ENCODE measurements at regions not wholly inside any gene's neighbourhood (a gene's known extent, or its start where the extent isn't known, plus 50 kb on each side); places are given as distances from the start of the nearest gene placed in this dataset.

GRCh38 chr2:2797797-2798196 is 466.7 kb upstream of the MYT1L start:
- Histone ChIP-seq H2AFZ (replicated peaks; ENCODE audit: low read length, poor library complexity) (no peak overlapping the region), H2AK9ac (replicated peaks; ENCODE audit: low read depth, low read length, poor library complexity) (no peak overlapping the region), H4K20me1 (ENCODE audit: insufficient read depth, low read length) (no peaks in the 10 kb centered on the region), H3K36me3 (ENCODE audit: control insufficient read depth, insufficient read depth, low read length) (no peaks in the 10 kb centered on the region), H3K9me3 (ENCODE audit: control insufficient read depth, insufficient read depth, low read length) (peaks cover 36% of the 10 kb centered on the region), H3K27ac (ENCODE audit: insufficient read depth, low read length) (no peak overlapping the region), H3K9me1 (ENCODE audit: insufficient read depth, low read length) (no peaks in the 10 kb centered on the region), H3K23ac (ENCODE audit: low read depth, low read length) (no peak overlapping the region), H3K56ac (ENCODE audit: extremely low read depth, insufficient read depth, low read length) (no peak overlapping the region), H4K8ac (ENCODE audit: low read depth in 2 of 2, low read length in 2 of 2) (no peak overlapping the region), H2AK5ac (ENCODE audit: low read depth, low read length) (no peak overlapping the region), H2BK5ac (ENCODE audit: low read depth, low read length, poor library complexity, severe bottlenecking) (no peak overlapping the region), H3K4me3 (ENCODE audit: insufficient read depth, low read depth, low read length) (no peak overlapping the region), H3K27me3 (ENCODE audit: control insufficient read depth, insufficient read depth, low read length) (no peaks in the 10 kb centered on the region), H3K79me1 (ENCODE audit: low read depth in 1 of 2, low read length in 2 of 2) (no peaks in the 10 kb centered on the region), H3K9ac (ENCODE audit: low read depth, low read length) (no peak overlapping the region), H4K5ac (ENCODE audit: low read depth, low read length) (no peak overlapping the region), H3K4me2 (ENCODE audit: low read depth, low read length) (no peak overlapping the region), H2BK20ac (ENCODE audit: low read depth, low read length) (no peak overlapping the region), H4K91ac (ENCODE audit: insufficient read depth, low read depth, low read length) (no peak overlapping the region), H3K4ac (ENCODE audit: low read depth, low read length) (no peak overlapping the region), H3K14ac (replicated peaks; ENCODE audit: low read depth, low read length) (no peak overlapping the region), H2BK15ac (ENCODE audit: low read depth, low read length) (no peak overlapping the region), H3K18ac (ENCODE audit: low read depth, low read length) (no peak overlapping the region), H2BK120ac (ENCODE audit: low read depth, low read length) (no peak overlapping the region), H3K4me1 (ENCODE audit: control insufficient read depth, insufficient read depth, low read length) (no peaks in the 10 kb centered on the region)
- dilution Hi-C loops (cut with HindIII; ENCODE audit: low sequenced_read_pairs, unreplicated experiment) (no loop called here), in situ Hi-C loops (cut with MboI; ENCODE audit: low sequenced_read_pairs) (no loop called here), intact Hi-C loops (cut with micrococcal nuclease) (no loop called here)
- no peak for ATAC-seq (ENCODE audit: low read depth)
- BruUV-seq (replicated peaks): no TSS peak
- WGBS, 2 experiments (ENCODE audit: extremely low coverage in 2 of 2, insufficient read length in 1 of 2): 60% methylated on average over 1 of the region's 5 CpGs; no CpG with 5 or more reads in 1 of the 2 experiments
- POLR2A ChIA-PET (ENCODE audit: unreplicated experiment): no interaction called here
- DNase-seq: no peak
- TF ChIP-seq RCOR1 (IDR thresholded peaks at IDR 0.05; ENCODE audit: insufficient replicate concordance, low read length) (no peak), MAFK (IDR thresholded peaks at IDR 0.05; ENCODE audit: low read depth, low read length) (no peak), CHD1 (IDR thresholded peaks at IDR 0.05; ENCODE audit: low read depth, low read length) (no peak), USF2 (IDR thresholded peaks at IDR 0.05; ENCODE audit: low read depth, low read length) (no peak), BHLHE40 (IDR thresholded peaks at IDR 0.05; ENCODE audit: low read depth, low read length) (no peak), RFX5 (IDR thresholded peaks at IDR 0.05; ENCODE audit: low read depth, low read length) (no peak), NFE2L2 (IDR thresholded peaks at IDR 0.05; ENCODE audit: low read depth, low read length) (no peak), CEBPB (IDR thresholded peaks at IDR 0.05; ENCODE audit: low read depth, low read length) (no peak), MXI1 (IDR thresholded peaks at IDR 0.05; ENCODE audit: borderline replicate concordance, low read depth, low read length) (no peak)
- CTCF ChIA-PET: no interaction called here
